Right cardiac atrium (tissue), 5 donors: ENCODE measurements at regions not wholly inside any gene's neighbourhood (a gene's known extent, or its start where the extent isn't known, plus 50 kb on each side); places are given as distances from the start of the nearest gene placed in this dataset.
"Not testable (repeated sequence)": the region's sequence is repeated elsewhere in the genome, so short reads cannot be mapped to it uniquely, and the experiment has no call there.

Experiments used
- ATAC-seq, 2 donors: fragments of 200-7000 bp; cut with Tn5 transposase; one replicate each; pipeline versions ENCODE4 v1.8.0 to v1.9.1; 2020; ENCODE audit warnings: moderate library complexity in 2 of 2, mild to moderate bottlenecking in 1 of 2
- DNase-seq, 3 donors: peaks; one replicate each; pipeline ENCODE4 v3.0.0-alpha.2; 2020
- H3K27ac ChIP-seq: one replicate; pipeline ENCODE4 v1.5.1; 2013; ENCODE audit warnings: mild to moderate bottlenecking, low read length, control low read depth, moderate library complexity
- H3K27me3 ChIP-seq: one replicate; pipeline ENCODE4 v1.6.1; 2013; ENCODE audit not compliant: control insufficient read depth, insufficient read depth
- H3K4me1 ChIP-seq: one replicate; pipeline ENCODE4 v1.6.1; 2013; ENCODE audit warnings: low read length; ENCODE audit not compliant: control insufficient read depth, insufficient read depth
- H3K4me3 ChIP-seq: one replicate; pipeline ENCODE4 v1.5.1; 2013; ENCODE audit warnings: low read length, control low read depth
- H3K9me3 ChIP-seq: one replicate; pipeline ENCODE4 v1.6.1; 2013; ENCODE audit warnings: low read length; ENCODE audit not compliant: control insufficient read depth
- WGBS: extraction: QIAGEN DNeasy Blood & Tissue Kit; methylation state at CpG from one replicate; pipeline ENCODE4 v1.1.7; 2013; 5-methylcytosine and 5-hydroxymethylcytosine counted together
- intact Hi-C, 4 donors: fragments of 100-400 bp; cut with DNase I; formaldehyde crosslinking; loops; one replicate each; pipeline versions ENCODE4 v1.11.0 to v1.14.0; 2022 to 2023
- donor health status: healthy with polysubstance abuse.
- donor health status: DM: no; HTN: yes; CAD: no.
- donor health status: DM: no; HTN: no; CAD: no.
- donor health status: DM: no; HTN: yes; CAD: no; lungs with severe emphysema.
- donor health status: DM: yes; HTN: yes; CAD: no.

DNA sequence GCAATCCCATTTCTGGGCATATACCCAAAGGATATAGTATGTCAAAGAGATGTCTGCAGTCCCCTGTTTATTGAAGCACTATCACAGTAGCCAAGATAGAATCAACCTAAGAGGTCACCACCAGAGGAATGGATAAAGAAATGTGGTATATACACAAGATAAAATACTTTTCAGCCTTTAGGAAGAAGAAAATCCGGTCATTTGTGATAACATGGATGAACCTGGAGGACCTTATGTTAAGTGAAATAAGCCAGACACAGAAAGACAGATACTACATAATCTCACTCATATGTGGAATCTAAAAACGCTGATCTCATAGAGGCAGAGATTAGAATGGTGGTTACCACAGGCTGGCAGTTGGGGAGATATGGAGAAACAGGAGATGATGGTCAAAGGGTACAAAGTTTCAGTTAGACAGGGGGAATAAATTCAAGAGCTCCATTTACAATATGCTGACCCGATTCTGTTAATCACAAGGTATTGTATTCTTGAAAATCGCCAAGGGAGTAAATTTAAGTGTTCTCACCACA lies 195.8 kb downstream of the MTHFS start:
- no peak for DNase-seq
- Histone ChIP-seq H3K4me1 (no peaks in the 10 kb centered on the region), H3K9me3 (no peaks in the 10 kb centered on the region), H3K27ac (no peak overlapping the region), H3K4me3 (no peak overlapping the region), H3K27me3 (no peaks in the 10 kb centered on the region)
- WGBS, result 44% methylated on average over 4 of the region's 4 CpGs
- no peak for ATAC-seq
- intact Hi-C loops, result loop anchor here in 1 of 4 donors (10.0 kb wide), 1 partner anchor 56 kb away; no protein-coding TSS in a partner anchor

GRCh38 chr15:79702621-79703020 lies 194.2 kb downstream of the MTHFS start:
- Histone ChIP-seq H3K27ac (no peak overlapping the region), H3K9me3 (no peaks in the 10 kb centered on the region), H3K4me3 (no peak overlapping the region), H3K27me3 (no peaks in the 10 kb centered on the region), H3K4me1 (no peaks in the 10 kb centered on the region)
- intact Hi-C loops, result loop anchor here in 1 of 4 donors (10.0 kb wide), 1 partner anchor 58 kb away; no protein-coding TSS in a partner anchor
- no peak for ATAC-seq
- no peak for DNase-seq
- 97% methylated on average over 1 of the region's 1 CpG for WGBS

GRCh38 chr15:79721256-79721655 lies 175.6 kb downstream of the MTHFS start:
- Histone ChIP-seq H3K4me1 (no peaks in the 10 kb centered on the region), H3K4me3 (no peak overlapping the region), H3K27me3 (peaks cover 2% of the 10 kb centered on the region), H3K9me3 (no peaks in the 10 kb centered on the region), H3K27ac (no peak overlapping the region)
- DNase-seq (no peak), ATAC-seq (no peak)
- 74% methylated on average over 1 of the region's 1 CpG for WGBS
- intact Hi-C loops, result no loop called here

- intact Hi-C loops, result no loop called here
- no peak for DNase-seq
Measured at GRCh38 chr15:79724312-79724711, 172.5 kb downstream of the MTHFS start.

GRCh38 chr15:79724804-79725203 lies 172.0 kb downstream of the MTHFS start:
- WGBS, result 80% methylated on average over 4 of the region's 4 CpGs
- no peaks in the 10 kb centered on the region for H3K9me3 ChIP-seq
- intact Hi-C loops, result no loop called here

More at GRCh38 chr15:79724312-79724711, 172.5 kb downstream of the MTHFS start:
- no peak overlapping the region for H3K27ac ChIP-seq
- H3K4me1 ChIP-seq, result no peaks in the 10 kb centered on the region
- no peaks in the 10 kb centered on the region for H3K9me3 ChIP-seq
- peaks cover 2% of the 10 kb centered on the region for H3K27me3 ChIP-seq
- no peak for ATAC-seq
- no peak overlapping the region for H3K4me3 ChIP-seq

DNA sequence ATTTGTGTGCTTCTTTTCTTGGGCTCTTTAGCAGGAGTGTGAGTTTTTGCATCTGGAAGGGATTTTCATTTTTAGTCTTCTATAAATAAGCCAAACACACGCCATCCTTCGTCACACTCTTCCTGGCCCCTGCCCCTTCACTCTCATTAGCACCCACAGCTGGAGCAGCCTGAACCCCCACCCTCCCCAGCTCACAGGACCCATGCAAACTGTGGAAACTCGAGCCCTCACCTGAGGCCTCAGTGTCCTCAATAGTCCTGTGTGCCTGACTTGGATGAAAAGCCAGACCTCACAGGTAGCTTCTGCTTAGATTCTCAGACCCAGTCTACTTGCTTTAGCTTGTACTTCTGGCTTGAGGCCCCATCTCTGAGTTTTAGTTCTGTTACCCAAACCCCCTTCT lies 167.9 kb downstream of the MTHFS start:
- DNase-seq (no peak), ATAC-seq (no peak)
- H3K4me3 ChIP-seq, result no peak overlapping the region
- no peaks in the 10 kb centered on the region for H3K27me3 ChIP-seq
- H3K27ac ChIP-seq, result no peak overlapping the region
- no peaks in the 10 kb centered on the region for H3K4me1 ChIP-seq
- intact Hi-C loops, result no loop called here
- H3K9me3 ChIP-seq, result no peaks in the 10 kb centered on the region
- WGBS, result 46% methylated on average over 3 of the region's 3 CpGs

More at GRCh38 chr15:79724804-79725203, 172.0 kb downstream of the MTHFS start:
- no peak for ATAC-seq
- Histone ChIP-seq H3K4me1 (no peaks in the 10 kb centered on the region), H3K4me3 (no peak overlapping the region), H3K27me3 (peaks cover 2% of the 10 kb centered on the region), H3K27ac (no peak overlapping the region)
- no peak for DNase-seq

GRCh38 chr15:79736435-79737000 lies 160.3 kb downstream of the MTHFS start:
- H3K27ac ChIP-seq, result no peak overlapping the region
- H3K4me1 ChIP-seq, result no peaks in the 10 kb centered on the region
- ATAC-seq (no peak), DNase-seq (no peak)
- H3K4me3 ChIP-seq, result no peak overlapping the region
- no peaks in the 10 kb centered on the region for H3K9me3 ChIP-seq
- 59% methylated on average over 1 of the region's 1 CpG for WGBS
- no peaks in the 10 kb centered on the region for H3K27me3 ChIP-seq
- intact Hi-C loops, result no loop called here

GRCh38 chr15:79738143-79738542 lies 158.7 kb downstream of the MTHFS start:
- Histone ChIP-seq H3K4me3 (no peak overlapping the region), H3K27ac (no peak overlapping the region), H3K27me3 (no peaks in the 10 kb centered on the region), H3K4me1 (no peaks in the 10 kb centered on the region), H3K9me3 (no peaks in the 10 kb centered on the region)
- no peak for DNase-seq
- intact Hi-C loops, result no loop called here
- ATAC-seq, result no peak
- WGBS, result 72% methylated on average over 6 of the region's 6 CpGs

- Histone ChIP-seq H3K27ac (no peak overlapping the region), H3K27me3 (no peaks in the 10 kb centered on the region), H3K9me3 (no peaks in the 10 kb centered on the region), H3K4me3 (no peak overlapping the region), H3K4me1 (no peaks in the 10 kb centered on the region)
- WGBS, result 80% methylated on average over 2 of the region's 2 CpGs
- intact Hi-C loops, result no loop called here
- DNase-seq (no peak), ATAC-seq (no peak)
Measured at GRCh38 chr15:79740561-79740960, 156.3 kb downstream of the MTHFS start.

DNA sequence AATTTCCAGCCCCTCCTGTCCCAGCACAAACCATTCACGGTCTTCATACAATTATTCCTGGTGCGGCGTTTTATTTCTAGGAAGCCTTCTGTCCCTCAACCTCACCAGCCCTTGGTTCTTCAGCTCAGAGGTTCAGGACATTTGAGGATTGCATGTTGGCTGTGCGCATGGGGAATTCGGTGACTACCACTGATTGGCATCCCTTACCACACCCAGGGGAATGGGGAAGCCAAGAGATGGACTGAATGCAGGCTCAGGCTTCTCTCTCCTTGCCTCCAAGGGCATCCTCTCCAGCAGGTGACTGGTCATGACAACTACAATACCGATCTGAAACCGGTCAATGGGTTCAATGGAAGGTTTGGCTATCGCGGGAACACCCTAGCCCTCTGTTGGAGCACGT lies 153.8 kb downstream of the MTHFS start:
- H3K9me3 ChIP-seq, result no peaks in the 10 kb centered on the region
- H3K4me1 ChIP-seq, result no peaks in the 10 kb centered on the region
- no peaks in the 10 kb centered on the region for H3K27me3 ChIP-seq
- 91% methylated on average over 10 of the region's 10 CpGs for WGBS
- H3K4me3 ChIP-seq, result no peak overlapping the region
- intact Hi-C loops, result no loop called here
- no peak for DNase-seq
- ATAC-seq, result no peak
- no peak overlapping the region for H3K27ac ChIP-seq

GRCh38 chr15:79744485-79744884 lies 152.3 kb downstream of the MTHFS start:
- intact Hi-C loops, H3K27ac ChIP-seq, H3K4me1 ChIP-seq, H3K4me3 ChIP-seq, H3K9me3 ChIP-seq, DNase-seq, ATAC-seq, H3K27me3 ChIP-seq: not testable (repeated sequence)
- WGBS, result 60% methylated on average over 3 of the region's 3 CpGs

- WGBS, result 89% methylated on average over 4 of the region's 4 CpGs
- no peak overlapping the region for H3K4me3 ChIP-seq
- H3K27me3 ChIP-seq, result no peaks in the 10 kb centered on the region
- no peaks in the 10 kb centered on the region for H3K4me1 ChIP-seq
- intact Hi-C loops, result no loop called here
- DNase-seq (no peak), ATAC-seq (no peak)
- H3K9me3 ChIP-seq, result no peaks in the 10 kb centered on the region
- H3K27ac ChIP-seq, result no peak overlapping the region
Measured at GRCh38 chr15:79756365-79756764, 140.4 kb downstream of the MTHFS start.
